ENCODE measurements at regions not wholly inside any gene's neighbourhood (a gene's known extent, or its start where the extent isn't known, plus 50 kb on each side); places are given as distances from the start of the nearest gene placed in this dataset.
"Not testable (repeated sequence)": the region's sequence is repeated elsewhere in the genome, so short reads cannot be mapped to it uniquely, and the experiment has no call there.

DNA sequence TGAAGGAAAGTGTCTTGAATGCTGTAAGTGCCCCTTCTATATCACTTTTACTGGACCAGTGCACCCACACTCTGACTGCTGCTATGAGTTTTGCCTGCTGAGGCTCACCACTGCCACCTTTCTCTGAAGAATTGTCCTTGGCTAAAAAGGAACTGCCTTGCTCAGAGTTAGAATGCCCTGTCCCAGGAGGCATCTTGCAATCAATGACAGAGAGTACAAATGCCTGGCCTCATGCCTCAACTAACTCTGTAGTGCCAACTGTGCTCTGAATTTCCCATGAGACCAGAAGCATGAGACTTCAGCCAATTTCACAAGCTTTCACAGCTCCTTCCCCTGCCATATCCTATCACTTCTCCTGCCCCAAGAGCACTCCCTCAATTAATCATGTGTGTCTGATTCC is 569.7 kb downstream of the ZNF608 start:
- no peak for DNase-seq (ENCODE audit: low read depth in 2 of 2)

DNA sequence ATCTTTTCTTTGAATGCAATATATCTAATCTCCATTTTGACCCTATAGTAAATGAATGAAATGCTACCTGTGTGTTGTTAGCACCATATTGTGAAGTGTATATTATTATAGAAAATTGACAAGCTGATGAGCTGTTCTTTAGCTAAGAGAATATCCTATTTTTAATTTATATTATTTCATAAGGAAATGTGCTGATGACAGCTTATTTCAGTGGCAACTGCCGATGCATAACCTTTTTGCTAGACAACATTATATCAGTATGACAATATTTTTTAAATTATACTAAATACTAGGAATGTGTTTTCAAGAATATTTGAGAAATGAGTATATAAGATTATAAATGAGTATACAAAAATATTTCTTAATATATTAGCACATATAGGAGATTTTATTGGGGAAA is 573.1 kb downstream of the ZNF608 start:
- no peak for DNase-seq (ENCODE audit: low read depth in 2 of 2)

DNA sequence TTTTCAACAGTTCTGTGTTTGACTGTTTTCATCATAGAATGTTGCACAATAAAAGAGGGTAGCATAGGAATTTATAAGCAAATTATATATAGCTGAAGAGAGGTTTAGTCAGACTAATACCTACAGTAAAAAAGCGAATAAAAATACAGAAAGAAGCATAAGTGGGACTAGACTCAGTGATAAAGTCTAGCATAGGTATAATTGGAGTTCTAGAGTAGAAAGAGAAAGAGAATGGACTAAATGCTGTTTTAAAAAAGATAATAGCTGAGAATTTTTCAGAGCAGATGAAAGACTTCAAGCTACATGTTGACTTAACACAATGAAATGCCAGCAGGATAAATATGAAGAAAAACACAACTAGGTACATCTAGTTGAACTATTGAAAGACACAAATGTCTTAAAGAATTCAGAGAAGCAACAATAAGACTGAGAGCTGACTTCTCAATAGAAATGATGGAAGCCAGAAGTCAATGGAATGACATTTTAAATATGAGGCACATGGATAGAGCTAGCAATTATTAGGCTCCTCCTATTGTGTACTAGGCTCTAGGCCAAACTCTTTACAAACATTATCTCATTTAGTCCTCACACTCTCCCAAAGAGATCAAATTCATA is 573.9 kb downstream of the ZNF608 start:
- DNase-seq (ENCODE audit: low read depth in 2 of 2), result no peak

DNA sequence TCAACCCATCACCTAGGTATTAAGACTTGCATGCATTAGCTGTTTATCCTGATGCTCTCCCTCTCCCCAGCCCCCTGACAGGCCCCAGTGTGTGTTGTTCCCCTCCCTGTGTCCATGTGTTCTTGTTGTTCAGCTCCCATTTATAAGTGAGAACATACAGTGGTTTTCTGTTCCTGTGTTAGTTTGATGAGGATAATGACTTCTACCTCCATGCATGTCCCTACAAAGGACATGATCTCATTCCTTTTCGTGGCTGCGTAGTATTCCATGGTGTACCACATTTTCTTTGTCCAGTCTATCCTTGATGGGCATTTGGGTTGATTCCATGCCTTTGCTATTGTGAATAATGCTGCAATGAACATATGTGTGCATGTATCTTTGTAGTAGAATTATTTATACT is 578.3 kb downstream of the ZNF608 start:
- DNase-seq (ENCODE audit: low read depth in 2 of 2), result not testable (repeated sequence)

DNA sequence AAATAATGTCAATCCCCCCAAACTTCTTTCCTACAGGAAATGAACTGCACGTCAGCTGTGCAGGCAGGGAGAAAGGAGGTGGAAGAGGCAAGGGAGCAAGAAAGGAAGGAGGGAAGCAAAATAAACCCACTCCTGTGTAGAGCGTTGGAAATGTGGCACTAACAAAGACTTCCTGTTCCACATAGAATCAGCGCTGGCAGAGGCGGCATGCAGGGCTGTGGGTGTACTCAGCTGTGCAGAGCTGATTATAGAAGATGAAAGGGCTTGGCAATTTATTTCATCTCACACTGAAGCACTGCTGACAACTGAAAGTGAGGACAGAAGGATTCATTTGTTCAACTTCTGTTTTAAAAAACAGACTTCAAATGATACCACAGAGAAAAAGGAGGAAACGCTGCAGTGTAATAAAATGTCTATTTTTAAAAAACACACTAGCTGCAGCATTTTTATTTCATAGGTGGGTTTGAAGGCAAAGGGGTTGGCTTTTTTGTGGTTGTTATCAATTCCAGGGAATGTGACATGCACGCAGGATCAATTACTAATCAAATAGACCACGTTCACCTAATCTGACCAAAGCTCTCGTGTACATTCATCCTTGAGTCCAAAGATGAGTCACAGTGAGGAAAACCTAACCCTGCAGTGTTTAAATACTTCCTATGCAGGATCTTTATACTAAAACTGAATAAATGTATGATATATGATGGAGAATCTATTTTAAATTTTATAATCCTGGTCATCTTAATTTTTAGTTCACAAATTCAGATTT is 583.5 kb downstream of the ZNF608 start:
- no peak for DNase-seq (ENCODE audit: low read depth in 2 of 2)

DNA sequence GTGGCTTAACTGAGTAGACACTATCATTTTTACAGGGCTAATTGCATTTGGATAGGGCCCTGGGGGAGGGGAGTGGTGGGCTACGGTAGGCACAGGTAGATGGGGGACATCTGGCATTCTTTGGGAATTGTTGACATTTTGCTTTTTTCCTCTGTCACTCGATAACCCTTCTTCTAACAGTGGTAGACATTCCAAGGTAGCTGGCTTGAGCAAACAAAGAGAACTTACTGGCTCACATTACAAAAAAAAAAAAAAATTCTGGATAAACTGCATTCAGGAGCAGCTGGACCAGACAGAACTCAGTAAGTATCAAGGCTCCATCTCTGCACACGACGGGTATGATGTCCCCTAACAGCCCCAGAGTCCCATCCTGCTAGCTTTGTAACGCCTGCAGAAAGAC is 585.2 kb downstream of the ZNF608 start:
- DNase-seq (ENCODE audit: low read depth in 2 of 2), result no peak

DNA sequence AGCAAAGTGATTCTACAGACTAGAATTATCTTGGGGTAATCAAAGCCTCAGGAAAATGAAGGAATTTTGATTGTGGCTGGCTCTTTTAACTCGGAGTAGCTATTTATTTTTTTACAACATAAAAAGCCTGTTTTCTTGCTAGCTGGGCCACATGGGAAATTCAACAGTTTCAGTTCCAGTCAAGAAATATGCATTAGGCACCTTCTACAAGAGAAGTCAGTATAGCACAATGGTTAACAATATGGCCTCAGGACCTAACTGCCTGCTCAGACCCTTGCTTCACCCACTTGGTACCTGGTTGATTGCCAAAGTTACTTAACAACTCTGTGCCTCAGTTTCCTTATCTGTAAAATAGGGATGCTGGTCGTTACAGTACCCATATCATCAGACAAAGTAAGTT is 586.2 kb downstream of the ZNF608 start:
- DNase-seq (ENCODE audit: low read depth in 2 of 2), result no peak

DNA sequence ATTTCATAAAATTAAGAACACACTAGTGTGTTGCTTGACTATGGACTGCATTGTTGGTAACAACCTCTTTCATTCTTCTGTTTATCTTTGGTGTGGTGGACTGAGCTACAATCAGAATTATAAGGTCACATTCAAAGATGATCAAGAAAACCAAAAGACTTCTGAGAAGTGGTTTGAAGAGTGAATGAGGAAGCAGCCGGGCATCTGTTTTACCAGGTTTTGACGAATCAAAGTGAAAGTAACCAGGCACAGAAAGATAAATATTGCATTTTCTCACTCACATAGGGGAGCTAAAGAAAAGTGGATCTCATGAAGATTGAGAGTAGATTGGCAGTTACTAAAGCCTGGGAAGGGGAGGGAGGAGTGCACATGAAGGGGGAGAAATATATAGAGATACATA is 589.1 kb downstream of the ZNF608 start:
- DNase-seq (ENCODE audit: low read depth in 2 of 2), result no peak

DNA sequence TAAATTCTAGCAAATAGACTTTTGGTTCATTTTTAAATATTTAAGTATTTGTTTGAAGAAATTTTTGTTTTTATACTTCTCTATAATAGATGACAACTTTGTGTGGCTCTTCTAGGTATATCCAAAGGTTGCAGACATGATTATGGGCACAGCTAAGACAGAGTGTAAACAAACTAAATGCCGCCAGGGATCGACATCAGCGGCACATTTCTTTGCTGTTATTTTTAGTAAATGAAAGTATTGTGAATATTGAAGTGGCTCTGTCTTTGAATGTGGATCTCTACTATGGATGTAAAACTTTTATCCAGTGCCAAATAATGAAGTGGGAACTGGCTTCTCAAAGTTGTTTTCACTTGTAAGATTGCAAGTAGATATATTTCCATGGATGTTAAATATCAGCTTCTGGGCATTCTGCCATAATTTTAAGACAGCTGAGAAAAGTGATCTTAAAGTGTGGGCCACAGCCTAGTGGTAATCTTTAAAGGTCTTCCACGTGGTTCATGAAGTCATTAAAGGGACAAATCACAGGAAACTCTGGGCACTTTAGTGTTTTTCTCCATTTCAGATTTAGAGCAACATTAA is 589.9 kb downstream of the ZNF608 start:
- no peak for DNase-seq (ENCODE audit: low read depth in 2 of 2)

DNA sequence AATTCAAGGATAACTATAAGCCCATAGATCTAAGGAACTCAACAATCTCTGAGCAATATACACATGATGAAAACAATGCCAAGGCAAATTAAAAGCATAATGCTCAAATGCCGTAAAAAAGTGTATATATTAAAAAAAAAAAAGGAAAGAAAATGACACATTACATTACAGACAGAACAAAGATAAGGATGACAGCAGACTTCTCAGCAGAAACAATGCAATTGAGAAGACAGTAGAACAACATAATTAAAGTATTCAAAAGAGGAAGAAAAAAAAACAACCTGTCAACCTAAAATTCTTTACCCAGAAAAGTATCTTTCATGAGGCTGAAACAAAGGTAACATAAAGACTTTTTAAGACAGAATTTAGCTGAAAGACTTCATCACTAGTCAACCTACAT is 591.7 kb downstream of the ZNF608 start:
- DNase-seq (ENCODE audit: low read depth in 2 of 2), result no peak

DNA sequence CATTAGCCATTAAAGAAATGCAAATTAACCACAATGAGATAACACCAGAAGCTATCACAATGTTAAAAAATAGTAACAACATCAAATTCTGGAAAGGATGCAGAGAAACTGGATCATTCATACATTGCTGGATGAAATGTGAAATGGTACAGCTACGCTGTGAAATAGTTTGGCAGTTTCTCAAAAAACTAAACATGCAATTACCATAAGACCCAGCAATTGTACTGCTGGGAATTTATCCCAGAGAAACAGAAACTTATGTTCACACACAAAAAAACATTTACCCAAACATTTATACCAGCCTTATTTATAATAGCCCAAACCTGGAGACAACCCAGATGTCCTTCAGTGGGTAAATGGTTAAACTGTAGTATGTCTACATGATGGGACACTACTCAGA is 592.9 kb downstream of the ZNF608 start:
- no peak for DNase-seq (ENCODE audit: low read depth in 2 of 2)

DNA sequence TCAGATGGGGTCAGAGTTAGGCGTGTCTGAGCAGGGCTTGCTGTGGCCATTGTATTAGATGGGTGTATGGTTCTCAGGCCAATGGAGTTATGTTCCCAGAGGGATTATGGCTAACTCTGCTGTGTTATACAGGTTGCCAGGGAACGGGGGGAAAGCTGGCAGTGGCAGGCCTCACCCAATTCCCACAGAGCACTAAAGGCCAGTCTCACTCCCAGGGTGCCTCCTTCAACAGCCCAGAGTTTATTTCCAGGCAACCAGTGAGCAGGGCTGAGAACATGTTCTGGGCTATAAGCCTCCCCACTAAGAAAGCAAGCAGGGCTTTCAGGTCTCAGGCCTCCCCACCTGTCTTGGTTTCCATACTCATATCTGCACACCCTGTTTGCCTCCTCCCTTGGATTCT is 597.9 kb downstream of the ZNF608 start:
- DNase-seq (ENCODE audit: low read depth in 2 of 2), result no peak

DNA sequence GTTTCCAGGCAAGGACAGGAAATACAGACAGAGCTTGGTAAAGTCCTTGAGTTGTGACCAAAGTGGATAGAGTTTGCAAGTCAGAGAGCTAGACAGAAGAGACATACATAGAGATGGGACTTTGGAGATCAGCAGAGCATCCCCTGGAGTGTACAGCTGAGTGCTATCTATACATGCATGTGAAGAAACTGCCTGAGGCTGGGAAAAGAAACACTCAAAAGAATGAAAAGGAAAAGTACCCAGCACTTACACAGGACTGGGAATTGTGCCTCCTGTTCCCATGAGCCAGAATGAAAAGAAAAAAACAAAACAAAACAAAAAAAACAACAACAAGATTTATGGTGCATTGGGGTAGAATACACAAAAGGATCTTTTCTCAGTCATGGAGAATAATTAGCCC is 606.4 kb downstream of the ZNF608 start:
- DNase-seq (ENCODE audit: low read depth in 2 of 2), result no peak

DNA sequence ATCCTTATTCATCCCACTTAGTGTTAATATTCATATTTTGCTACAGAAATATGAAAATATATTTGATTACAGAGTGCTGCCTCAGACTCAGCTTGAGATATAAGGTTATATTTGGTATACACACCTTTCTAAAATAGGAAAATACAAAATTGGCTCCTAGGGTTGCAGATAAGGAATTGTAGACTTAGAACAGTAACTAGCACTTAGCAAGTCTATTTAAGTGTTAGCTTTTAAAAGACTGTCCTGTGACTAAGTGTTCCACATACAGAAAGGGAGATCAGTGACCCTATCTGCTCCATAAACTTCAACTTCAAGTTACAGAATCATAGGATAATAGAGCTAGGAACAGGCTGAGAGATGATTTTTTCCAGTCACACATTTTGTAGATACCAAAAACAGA is 607.0 kb downstream of the ZNF608 start:
- DNase-seq (ENCODE audit: low read depth in 2 of 2), result no peak

DNA sequence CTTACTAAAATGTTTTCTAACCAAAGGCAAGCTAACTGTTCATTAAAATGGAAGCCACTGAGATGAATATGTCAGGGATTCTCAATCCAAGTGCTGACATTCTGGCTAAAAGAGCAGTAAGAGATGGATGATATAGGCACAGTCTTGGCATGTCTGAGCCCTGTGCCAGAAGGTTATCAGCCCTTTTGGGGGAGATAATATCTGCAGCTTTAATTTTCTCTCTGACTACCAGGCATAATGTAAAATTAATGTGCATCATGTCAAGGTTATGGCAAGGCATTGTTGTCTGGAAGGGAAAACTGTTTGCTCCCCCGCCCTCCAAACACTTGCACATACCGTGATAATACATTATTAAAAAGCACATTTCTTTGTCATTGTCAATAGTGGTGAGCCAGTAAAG is 609.8 kb downstream of the ZNF608 start:
- DNase-seq (ENCODE audit: low read depth in 2 of 2), result no peak

DNA sequence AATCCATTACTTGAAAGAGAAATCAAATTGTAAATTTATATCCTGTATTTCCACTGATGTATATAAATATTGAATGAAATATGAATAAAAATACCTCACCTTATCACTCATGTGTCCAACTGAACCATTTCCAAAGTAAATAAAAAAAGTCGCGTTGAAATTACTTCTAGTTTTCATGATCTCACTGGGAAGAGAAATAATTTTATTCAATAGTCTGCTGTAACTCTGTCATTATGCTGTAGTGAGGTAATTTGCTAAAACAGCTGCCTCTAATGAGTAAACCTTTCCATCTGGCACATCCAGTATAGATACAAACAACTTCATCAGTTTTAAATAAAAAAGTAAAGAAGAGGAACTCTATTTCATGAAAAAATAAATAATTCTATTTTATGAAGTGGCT is 611.5 kb downstream of the ZNF608 start:
- DNase-seq (ENCODE audit: low read depth in 2 of 2), result no peak

DNA sequence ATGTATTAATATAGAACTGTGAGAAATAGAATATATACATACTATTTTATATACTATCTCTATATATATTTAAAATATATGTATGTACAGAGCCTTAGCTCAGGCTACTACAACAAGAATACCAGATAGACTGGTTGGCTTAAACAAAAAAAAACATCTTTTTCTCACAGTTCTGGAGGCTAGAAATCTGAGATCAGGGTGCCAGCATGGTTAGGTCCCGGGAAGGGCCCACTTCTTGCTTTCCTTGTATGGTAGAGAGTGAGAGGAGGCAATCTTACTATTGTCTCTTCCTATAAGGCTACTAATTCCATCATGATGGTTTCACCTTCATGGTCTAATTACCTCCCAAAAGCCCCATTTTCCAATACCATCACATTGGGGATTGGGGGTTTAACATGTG is 613.0 kb downstream of the ZNF608 start:
- DNase-seq (ENCODE audit: low read depth in 2 of 2), result no peak

DNA sequence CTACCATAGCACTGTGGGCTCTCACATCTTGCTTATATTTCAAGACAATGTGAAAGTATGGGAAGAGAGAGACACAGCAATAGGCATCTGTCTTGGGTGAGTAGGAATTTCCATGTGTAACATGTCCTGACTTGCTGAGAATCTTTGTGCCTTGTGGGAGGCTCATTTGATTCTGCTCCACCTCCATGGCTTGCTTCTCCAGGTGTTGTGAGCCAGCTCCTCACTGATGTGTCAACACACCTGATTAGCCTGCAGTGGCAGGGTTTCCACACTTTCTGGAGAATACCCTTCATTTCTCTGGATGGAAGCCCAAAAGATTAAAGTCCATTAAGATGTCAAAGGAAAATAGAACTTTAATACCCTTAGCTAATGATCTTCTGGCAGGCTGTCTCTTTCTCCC is 613.6 kb downstream of the ZNF608 start:
- DNase-seq (ENCODE audit: low read depth in 2 of 2), result no peak

DNA sequence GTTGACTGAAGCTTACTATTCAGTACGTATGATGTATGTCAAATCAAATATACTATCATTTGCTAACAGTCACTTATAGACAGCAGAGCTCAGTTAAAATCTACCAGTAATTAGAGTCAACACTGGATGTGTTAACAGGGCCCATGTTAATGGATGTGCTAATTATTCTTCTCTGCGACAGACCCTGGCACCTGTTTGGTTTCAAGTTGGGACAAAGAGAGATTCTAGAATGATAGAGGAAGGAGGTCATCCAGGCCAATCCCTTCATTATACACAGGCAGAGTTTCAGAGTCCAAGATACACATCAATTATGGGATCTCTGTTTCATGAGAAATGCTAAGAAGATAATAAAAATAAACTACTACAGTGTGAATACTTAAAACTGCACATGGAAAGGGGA is 615.0 kb downstream of the ZNF608 start:
- DNase-seq (ENCODE audit: low read depth in 2 of 2), result no peak

DNA sequence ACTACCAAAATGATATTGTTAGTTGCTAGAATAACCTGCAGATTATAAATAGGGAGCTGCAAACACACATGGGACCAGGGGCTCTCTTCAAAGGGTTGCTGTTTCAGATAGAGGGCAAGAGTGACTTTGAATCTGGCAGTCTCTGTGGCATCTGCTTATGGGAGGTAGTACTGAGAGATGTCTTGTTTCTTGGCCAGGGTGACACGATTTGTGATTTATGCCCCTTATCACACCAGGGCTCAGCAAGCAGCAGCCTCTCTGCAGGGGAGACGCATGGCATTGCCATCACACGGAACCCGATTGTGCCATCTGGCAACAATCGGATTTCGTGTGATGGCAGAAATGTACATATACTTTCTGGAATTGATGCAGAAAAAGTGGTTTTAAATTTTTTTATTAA is 615.6 kb downstream of the ZNF608 start:
- no peak for DNase-seq (ENCODE audit: low read depth in 2 of 2)

DNA sequence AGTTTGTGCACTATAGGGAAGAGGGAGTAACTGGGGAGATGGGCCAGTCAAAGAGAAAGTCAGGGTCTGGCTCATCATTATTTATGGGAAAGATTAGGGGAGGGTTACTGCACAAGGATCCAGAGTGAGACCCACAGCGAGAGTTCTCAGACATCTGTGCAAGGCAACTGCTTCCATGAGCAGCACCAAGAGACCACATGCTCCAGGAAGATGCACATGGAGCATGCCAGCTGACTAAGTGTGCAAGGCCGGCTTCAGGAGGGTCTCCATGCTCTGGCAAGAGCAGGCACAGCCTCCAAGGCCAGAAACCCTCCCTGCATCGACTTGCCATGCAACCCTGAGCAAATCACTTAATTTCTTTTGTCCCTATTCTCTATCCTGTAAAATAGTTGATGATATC is 616.9 kb downstream of the CSNK1G3 start:
- no peak for DNase-seq (ENCODE audit: low read depth in 2 of 2)

DNA sequence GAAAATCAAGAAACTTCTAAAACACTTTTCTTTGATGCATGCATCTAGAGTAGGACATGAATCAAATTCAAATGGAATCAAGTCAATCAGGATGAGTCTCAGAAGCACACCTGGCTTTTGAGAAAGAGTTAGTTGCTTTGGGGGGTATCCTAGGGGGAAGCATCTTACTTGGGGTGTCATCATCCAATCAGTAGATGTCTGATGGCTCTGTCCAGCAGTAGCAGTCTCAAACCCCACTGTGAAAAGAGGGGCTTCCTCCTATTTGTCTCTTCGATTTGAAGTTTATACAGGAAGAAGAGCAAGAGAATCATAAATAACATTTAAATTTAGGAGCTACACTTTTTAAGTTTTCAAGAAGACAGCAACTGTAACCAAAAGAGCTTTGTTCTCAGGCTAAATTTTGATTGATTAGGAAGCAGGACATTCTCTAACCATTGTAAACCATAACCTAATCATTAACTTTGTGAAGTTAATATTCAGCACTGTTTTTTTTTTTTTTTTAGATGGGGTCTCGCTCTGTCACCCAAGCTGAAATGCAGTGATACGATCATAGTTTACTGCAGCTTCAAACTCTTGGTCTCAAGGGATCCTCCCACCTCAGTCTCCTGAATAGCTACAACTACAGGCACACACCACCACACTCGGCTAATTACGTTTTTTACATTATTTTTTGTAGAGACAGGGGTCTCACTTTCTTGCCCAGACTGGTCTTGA is 614.7 kb downstream of the CSNK1G3 start:
- DNase-seq (ENCODE audit: low read depth in 2 of 2), result no peak

DNA sequence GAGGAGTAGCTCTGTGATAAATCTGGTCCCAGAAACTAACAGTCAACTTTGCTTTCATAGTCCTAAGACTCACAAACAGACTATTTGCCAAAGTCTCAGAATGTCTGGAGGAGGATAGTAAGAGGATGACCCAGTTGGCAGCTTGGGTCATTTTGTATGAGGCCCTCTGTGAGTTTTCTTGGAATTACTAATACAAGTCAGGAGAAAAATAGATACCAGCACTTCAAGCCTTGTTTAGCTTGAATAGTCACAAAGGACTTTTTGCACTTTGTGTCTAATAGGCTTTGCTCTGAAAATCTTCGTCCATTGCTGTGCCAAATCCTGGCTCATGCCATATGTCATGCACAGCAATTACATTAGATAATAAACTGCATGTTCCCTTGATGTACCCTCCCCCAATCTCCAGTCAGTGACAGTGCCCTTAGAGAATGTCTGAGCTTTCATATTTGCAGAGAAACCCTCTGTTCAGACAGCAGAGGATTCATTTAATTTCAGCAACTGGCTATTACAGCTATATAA is 612.8 kb downstream of the CSNK1G3 start:
- no peak for DNase-seq (ENCODE audit: low read depth in 2 of 2)
